NCI-H2227 (cell line): ENCODE measurements at regions not wholly inside any gene's neighbourhood (a gene's known extent, or its start where the extent isn't known, plus 50 kb on each side); places are given as distances from the start of the nearest gene placed in this dataset.
"Not testable (repeated sequence)": the region's sequence is repeated elsewhere in the genome, so short reads cannot be mapped to it uniquely, and the experiment has no call there.

ENCODE experiments used
- DNase-seq: peaks from one replicate; lab custom pipeline; 2025; ENCODE audit not compliant: unreplicated experiment; lab: John Stamatoyannopoulos, UW

- no peak for DNase-seq
These were observed 1031.2 kb downstream of the EFNA5 start for GRCh38 chr5:106639488-106639887.

- DNase-seq: no peak
These were observed 1033.5 kb downstream of the EFNA5 start for GRCh38 chr5:106637275-106637674.

- DNase-seq: no peak
These were observed 1036.4 kb downstream of the EFNA5 start for GRCh38 chr5:106634375-106634774.

GRCh38 chr5:106633825-106634224, 1036.9 kb downstream of the EFNA5 start:
- DNase-seq: no peak

GRCh38 chr5:106628456-106628855, 1042.3 kb downstream of the EFNA5 start:
- DNase-seq: not testable (repeated sequence)

- no peak for DNase-seq
These were observed 1060.7 kb downstream of the EFNA5 start for GRCh38 chr5:106610041-106610440.

- no peak for DNase-seq
These were observed 1069.1 kb downstream of the EFNA5 start for GRCh38 chr5:106601620-106602019.

- DNase-seq: no peak
These were observed 1069.9 kb downstream of the EFNA5 start for GRCh38 chr5:106600803-106601202.

- no peak for DNase-seq
These were observed 1074.9 kb downstream of the EFNA5 start for GRCh38 chr5:106595864-106596263.

- no peak for DNase-seq
These were observed 1086.5 kb downstream of the EFNA5 start for GRCh38 chr5:106584268-106584667.

GRCh38 chr5:106578736-106579135, 1092.0 kb downstream of the EFNA5 start:
- DNase-seq: no peak

GRCh38 chr5:106574820-106575219, 1095.9 kb downstream of the EFNA5 start:
- DNase-seq: no peak

GRCh38 chr5:106566031-106566430, 1104.7 kb downstream of the EFNA5 start:
- DNase-seq: no peak

GRCh38 chr5:106545325-106545724, 1125.4 kb downstream of the EFNA5 start:
- DNase-seq: no peak

GRCh38 chr5:106543330-106543729, 1127.4 kb downstream of the EFNA5 start:
- no peak for DNase-seq

- DNase-seq: no peak
These were observed 1140.6 kb downstream of the EFNA5 start for GRCh38 chr5:106530150-106530549.

GRCh38 chr5:106525438-106525837, 1145.3 kb downstream of the EFNA5 start:
- DNase-seq: no peak

- DNase-seq: no peak
These were observed 1146.9 kb downstream of the EFNA5 start for GRCh38 chr5:106523852-106524251.

- no peak for DNase-seq
These were observed 1148.4 kb downstream of the EFNA5 start for GRCh38 chr5:106522296-106522695.

GRCh38 chr5:106521701-106522100, 1149.0 kb downstream of the EFNA5 start:
- no peak for DNase-seq

GRCh38 chr5:106510321-106510720, 1160.4 kb downstream of the EFNA5 start:
- DNase-seq: no peak

GRCh38 chr5:106508894-106509293, 1161.8 kb downstream of the EFNA5 start:
- no peak for DNase-seq

GRCh38 chr5:106493910-106494309, 1176.8 kb downstream of the EFNA5 start:
- DNase-seq: no peak

- no peak for DNase-seq
These were observed 1181.7 kb downstream of the EFNA5 start for GRCh38 chr5:106489004-106489403.
